Neural cell (in vitro differentiated cells): ENCODE measurements at regions not wholly inside any gene's neighbourhood (a gene's known extent, or its start where the extent isn't known, plus 50 kb on each side); places are given as distances from the start of the nearest gene placed in this dataset.

ENCODE experiments used
- H2AFZ ChIP-seq: fragments of 200-600, 300-800 bp; sonication (generic), shearing (Covaris generic); 2 replicates; pipeline ENCODE4 v1.6.0; 2014; ENCODE audit warnings: low read depth, mild to moderate bottlenecking, antibody characterized with exemption, low read length, moderate library complexity
- H3F3A ChIP-seq: fragments of 200-600 bp; shearing (Covaris generic); 2 replicates; pipeline ENCODE4 v1.6.1; 2016; ENCODE audit warnings: mild to moderate bottlenecking, moderate library complexity, mixed read lengths, antibody characterized with exemption, low read length; ENCODE audit not compliant: insufficient read depth, poor library complexity, severe bottlenecking
- H3K27ac ChIP-seq: fragments of 200-600, 300-800 bp; sonication (generic), shearing (Covaris generic); 2 replicates; pipeline ENCODE4 v1.5.1; 2014; ENCODE audit warnings: mild to moderate bottlenecking, low read length, moderate library complexity
- H3K27me3 ChIP-seq: fragments of 300-800, 200-600 bp; sonication (generic), shearing (Covaris generic); 2 replicates; pipeline ENCODE4 v1.6.0; 2014; ENCODE audit warnings: mild to moderate bottlenecking, low read depth, low read length, moderate library complexity; ENCODE audit not compliant: insufficient read depth
- H3K36me3 ChIP-seq: fragments of 300-800, 200-600 bp; sonication (generic), shearing (Covaris generic); 2 replicates; pipeline ENCODE4 v1.5.1; 2014; ENCODE audit warnings: mild to moderate bottlenecking, antibody characterized with exemption, low read length, moderate library complexity; ENCODE audit not compliant: insufficient read depth
- H3K4me2 ChIP-seq: fragments of 300-800, 200-600 bp; sonication (generic), shearing (Covaris generic); 2 replicates; pipeline ENCODE4 v1.6.0; 2014; ENCODE audit warnings: mild to moderate bottlenecking, low read length
- H3K4me3 ChIP-seq: fragments of 300-800, 200-600 bp; sonication (generic), shearing (Covaris generic); 2 replicates; pipeline ENCODE4 v1.5.1; 2014; ENCODE audit warnings: mild to moderate bottlenecking, low read length, moderate library complexity
- H3K79me2 ChIP-seq: fragments of 200-600 bp; shearing (Covaris generic); replicated peaks from 2 replicates; pipeline ENCODE4 v1.6.0; 2014; ENCODE audit warnings: mild to moderate bottlenecking, low read length, moderate library complexity; ENCODE audit not compliant: insufficient read depth
- H3K9ac ChIP-seq: fragments of 300-800, 200-600 bp; sonication (generic), shearing (Covaris generic); 2 replicates; pipeline ENCODE4 v1.6.1; 2016; ENCODE audit warnings: mild to moderate bottlenecking, low read length, mixed read lengths
- H3K9me2 ChIP-seq: fragments of 200-600 bp; shearing (Covaris generic); 2 replicates; pipeline ENCODE4 v1.6.1; 2016; ENCODE audit warnings: mild to moderate bottlenecking, low read length, mixed read lengths; ENCODE audit not compliant: insufficient read depth
- H3K9me3 ChIP-seq: fragments of 200-600, 300-800 bp; sonication (generic), shearing (Covaris generic); 2 replicates; pipeline ENCODE4 v1.6.1; 2016; ENCODE audit warnings: mild to moderate bottlenecking, mixed run types, low read length, moderate library complexity, mixed read lengths
- H4K20me1 ChIP-seq: fragments of 200-600 bp; shearing (Covaris generic); 2 replicates; pipeline ENCODE4 v1.6.1; 2016; ENCODE audit warnings: mild to moderate bottlenecking, mixed run types; ENCODE audit not compliant: insufficient read depth
- EZH2 ChIP-seq: fragments of 200-600, 300-800 bp; shearing (Covaris generic), sonication (generic); IDR thresholded peaks from 2 replicates; pipeline ENCODE4 v1.6.1; 2014; ENCODE audit warnings: antibody characterized with exemption, low read length, borderline replicate concordance, mild to moderate bottlenecking; ENCODE audit not compliant: insufficient read depth, poor library complexity, severe bottlenecking
- MXI1 ChIP-seq: fragments of 450-650 bp; conservative IDR thresholded peaks from 2 replicates; pipeline ENCODE4 v1.6.1; 2014; ENCODE audit warnings: antibody characterized with exemption, mild to moderate bottlenecking; ENCODE audit not compliant: poor library complexity, severe bottlenecking
- POLR2AphosphoS5 ChIP-seq: IDR thresholded peaks from 2 replicates; pipeline ENCODE4 v1.6.1; 2012
- RAD21 ChIP-seq: fragments of 450-650 bp; conservative IDR thresholded peaks from 2 replicates; pipeline ENCODE4 v1.6.1; 2014; ENCODE audit warnings: antibody characterized with exemption, mild to moderate bottlenecking, moderate library complexity
- SMC3 ChIP-seq: fragments of 450-650 bp; conservative IDR thresholded peaks from 2 replicates; pipeline ENCODE4 v1.6.1; 2014; ENCODE audit warnings: antibody characterized with exemption, mild to moderate bottlenecking, moderate library complexity; ENCODE audit not compliant: poor library complexity
- TAF1 ChIP-seq: IDR thresholded peaks from 2 replicates; pipeline ENCODE4 v1.6.1; 2012; ENCODE audit warnings: low read depth
- TF ChIP-seq, protein P1 (sequence below): IDR thresholded peaks from 2 replicates; pipeline ENCODE4 v1.6.1; 2012; ENCODE audit warnings: borderline replicate concordance
- TF ChIP-seq, protein P2 (sequence below): fragments of 450-650 bp; IDR thresholded peaks from 2 replicates; pipeline ENCODE4 v1.5.1; 2014; ENCODE audit warnings: antibody characterized with exemption, mild to moderate bottlenecking, moderate library complexity; ENCODE audit not compliant: poor library complexity, severe bottlenecking

DNA sequence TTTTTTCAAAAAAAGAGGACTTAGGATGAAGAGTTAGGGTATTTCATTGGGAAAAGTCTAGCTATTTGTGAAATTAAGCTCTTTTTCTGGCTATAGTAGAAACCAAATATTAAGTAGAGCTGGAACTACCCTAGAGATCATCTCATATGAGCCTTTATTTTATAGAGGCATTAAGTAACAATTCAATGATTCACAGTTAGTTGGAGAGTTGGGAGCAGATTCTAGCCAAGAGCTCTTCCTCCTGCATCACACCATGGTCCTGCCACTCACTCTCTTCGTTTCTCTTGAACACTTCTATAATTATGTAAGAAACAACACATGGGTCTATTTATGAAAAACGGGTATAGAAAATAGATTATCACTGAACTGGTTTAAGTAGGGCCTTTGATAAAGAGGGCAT is 76.1 kb upstream of the ANK3 start:
- Histone ChIP-seq H2AFZ (no peak overlapping the region), H3K9me3 (no peaks in the 10 kb centered on the region), H3K36me3 (no peaks in the 10 kb centered on the region), H3K4me3 (no peak overlapping the region), H3K27me3 (no peaks in the 10 kb centered on the region), H3K9ac (no peak overlapping the region), H4K20me1 (no peaks in the 10 kb centered on the region), H3F3A (no peaks in the 10 kb centered on the region), H3K9me2 (no peaks in the 10 kb centered on the region), H3K79me2 (peaks cover 8% of the 10 kb centered on the region), H3K4me2 (no peak overlapping the region), H3K27ac (no peak overlapping the region)
- TF ChIP-seq, protein P1, sequence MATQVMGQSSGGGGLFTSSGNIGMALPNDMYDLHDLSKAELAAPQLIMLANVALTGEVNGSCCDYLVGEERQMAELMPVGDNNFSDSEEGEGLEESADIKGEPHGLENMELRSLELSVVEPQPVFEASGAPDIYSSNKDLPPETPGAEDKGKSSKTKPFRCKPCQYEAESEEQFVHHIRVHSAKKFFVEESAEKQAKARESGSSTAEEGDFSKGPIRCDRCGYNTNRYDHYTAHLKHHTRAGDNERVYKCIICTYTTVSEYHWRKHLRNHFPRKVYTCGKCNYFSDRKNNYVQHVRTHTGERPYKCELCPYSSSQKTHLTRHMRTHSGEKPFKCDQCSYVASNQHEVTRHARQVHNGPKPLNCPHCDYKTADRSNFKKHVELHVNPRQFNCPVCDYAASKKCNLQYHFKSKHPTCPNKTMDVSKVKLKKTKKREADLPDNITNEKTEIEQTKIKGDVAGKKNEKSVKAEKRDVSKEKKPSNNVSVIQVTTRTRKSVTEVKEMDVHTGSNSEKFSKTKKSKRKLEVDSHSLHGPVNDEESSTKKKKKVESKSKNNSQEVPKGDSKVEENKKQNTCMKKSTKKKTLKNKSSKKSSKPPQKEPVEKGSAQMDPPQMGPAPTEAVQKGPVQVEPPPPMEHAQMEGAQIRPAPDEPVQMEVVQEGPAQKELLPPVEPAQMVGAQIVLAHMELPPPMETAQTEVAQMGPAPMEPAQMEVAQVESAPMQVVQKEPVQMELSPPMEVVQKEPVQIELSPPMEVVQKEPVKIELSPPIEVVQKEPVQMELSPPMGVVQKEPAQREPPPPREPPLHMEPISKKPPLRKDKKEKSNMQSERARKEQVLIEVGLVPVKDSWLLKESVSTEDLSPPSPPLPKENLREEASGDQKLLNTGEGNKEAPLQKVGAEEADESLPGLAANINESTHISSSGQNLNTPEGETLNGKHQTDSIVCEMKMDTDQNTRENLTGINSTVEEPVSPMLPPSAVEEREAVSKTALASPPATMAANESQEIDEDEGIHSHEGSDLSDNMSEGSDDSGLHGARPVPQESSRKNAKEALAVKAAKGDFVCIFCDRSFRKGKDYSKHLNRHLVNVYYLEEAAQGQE = no peak

DNA sequence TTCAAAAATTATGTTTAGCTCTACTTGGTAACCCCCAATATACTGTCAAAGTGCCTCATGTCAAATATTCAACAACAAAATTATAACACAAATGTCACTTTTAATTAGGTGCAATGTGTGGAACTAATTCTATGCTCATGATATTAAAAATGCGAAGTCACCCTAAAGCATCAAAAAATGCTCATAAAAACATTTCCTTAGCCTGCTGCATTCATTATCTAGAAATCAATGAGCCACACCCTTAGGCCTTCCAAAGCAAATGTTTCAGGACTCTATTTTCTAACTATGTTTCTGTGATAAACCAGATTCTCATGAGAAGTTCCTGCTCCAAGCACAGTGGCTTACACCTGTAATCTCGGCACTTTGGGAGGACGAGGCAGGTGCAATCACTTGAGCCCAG is 75.0 kb upstream of the ANK3 start:
- H3K27me3 ChIP-seq = no peaks in the 10 kb centered on the region
- H3K79me2 ChIP-seq = peaks cover 8% of the 10 kb centered on the region
- no peaks in the 10 kb centered on the region for H3K9me3 ChIP-seq
- no peaks in the 10 kb centered on the region for H3F3A ChIP-seq
- H3K9me2 ChIP-seq = no peaks in the 10 kb centered on the region
- H3K36me3 ChIP-seq = no peaks in the 10 kb centered on the region
- H2AFZ ChIP-seq = no peak overlapping the region
- no peak overlapping the region for H3K9ac ChIP-seq
- H3K27ac ChIP-seq = no peak overlapping the region
- H4K20me1 ChIP-seq = no peaks in the 10 kb centered on the region
- no peak overlapping the region for H3K4me2 ChIP-seq
- TF ChIP-seq POLR2AphosphoS5 (no peak), TAF1 (no peak), SMC3 (no peak), EZH2 (no peak), RAD21 (no peak), MXI1 (no peak)
- TF ChIP-seq, protein P2, sequence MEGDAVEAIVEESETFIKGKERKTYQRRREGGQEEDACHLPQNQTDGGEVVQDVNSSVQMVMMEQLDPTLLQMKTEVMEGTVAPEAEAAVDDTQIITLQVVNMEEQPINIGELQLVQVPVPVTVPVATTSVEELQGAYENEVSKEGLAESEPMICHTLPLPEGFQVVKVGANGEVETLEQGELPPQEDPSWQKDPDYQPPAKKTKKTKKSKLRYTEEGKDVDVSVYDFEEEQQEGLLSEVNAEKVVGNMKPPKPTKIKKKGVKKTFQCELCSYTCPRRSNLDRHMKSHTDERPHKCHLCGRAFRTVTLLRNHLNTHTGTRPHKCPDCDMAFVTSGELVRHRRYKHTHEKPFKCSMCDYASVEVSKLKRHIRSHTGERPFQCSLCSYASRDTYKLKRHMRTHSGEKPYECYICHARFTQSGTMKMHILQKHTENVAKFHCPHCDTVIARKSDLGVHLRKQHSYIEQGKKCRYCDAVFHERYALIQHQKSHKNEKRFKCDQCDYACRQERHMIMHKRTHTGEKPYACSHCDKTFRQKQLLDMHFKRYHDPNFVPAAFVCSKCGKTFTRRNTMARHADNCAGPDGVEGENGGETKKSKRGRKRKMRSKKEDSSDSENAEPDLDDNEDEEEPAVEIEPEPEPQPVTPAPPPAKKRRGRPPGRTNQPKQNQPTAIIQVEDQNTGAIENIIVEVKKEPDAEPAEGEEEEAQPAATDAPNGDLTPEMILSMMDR = no peak
- TF ChIP-seq, protein P1 = no peak
- no peak overlapping the region for H3K4me3 ChIP-seq
